ENCODE measurements at regions not wholly inside any gene's neighbourhood (a gene's known extent, or its start where the extent isn't known, plus 50 kb on each side); places are given as distances from the start of the nearest gene placed in this dataset.

- Histone ChIP-seq H3K36me3 (no peaks in the 10 kb centered on the region), H3K9me3 (no peaks in the 10 kb centered on the region), H3K27me3 (no peaks in the 10 kb centered on the region), H3K4me3 (no peak overlapping the region), H3K4me1 (ENCODE audit: insufficient read depth) (no peaks in the 10 kb centered on the region), H3K27ac (no peak overlapping the region)
- no peak for DNase-seq
- 25 to 51% (median 38%) methylated on average over 3 of the region's 3 CpGs for WGBS, 3 donors
- intact Hi-C loops (cut with DNase I): no loop called here
- no peak for TF ChIP-seq EP300 (IDR thresholded peaks at IDR 0.05)
- no peak for TF ChIP-seq CTCF (IDR thresholded peaks at IDR 0.05)
- no peak for TF ChIP-seq POLR2A (IDR thresholded peaks at IDR 0.05)
Measured at GRCh38 chr12:47493801-47494200, 212.0 kb downstream of the RPAP3 start.

DNA sequence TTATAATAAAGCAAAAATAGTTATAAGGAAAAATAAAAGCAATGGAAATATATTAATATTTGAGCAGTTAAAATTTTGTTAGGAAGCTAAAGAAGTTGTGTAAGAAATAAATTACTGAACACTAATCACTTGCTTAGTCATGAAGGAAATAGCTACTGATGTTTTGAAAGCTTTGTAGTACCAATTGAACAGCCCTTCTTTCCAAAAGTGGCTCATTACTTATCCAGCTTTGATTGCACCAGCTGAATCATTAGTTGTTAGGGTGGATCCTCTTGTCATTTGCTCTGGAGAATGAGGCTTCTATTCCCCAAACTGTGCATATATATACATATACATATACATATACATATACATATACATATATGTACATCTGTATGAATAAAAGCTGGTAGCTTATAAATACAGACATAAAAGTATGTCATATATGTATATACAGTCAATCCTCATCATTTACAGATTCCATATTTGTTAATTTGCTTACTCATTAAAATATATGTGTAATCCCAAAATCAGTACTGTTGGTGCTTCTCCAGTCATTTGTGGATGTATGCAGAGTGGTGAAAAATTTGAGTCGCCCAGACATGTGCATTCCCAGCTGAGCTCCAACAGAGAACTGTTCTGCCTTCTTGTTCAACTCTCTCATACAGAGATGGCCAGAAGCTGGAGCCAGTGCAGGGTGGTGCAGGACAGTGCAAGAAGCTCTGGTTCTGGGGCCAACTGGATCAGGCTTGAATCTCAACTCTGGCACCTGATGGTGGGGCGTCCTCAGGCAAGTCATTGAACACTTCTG, 214.1 kb downstream of the RPAP3 start:
- 60 to 81% (median 74%) methylated on average over 2 of the region's 2 CpGs for WGBS, 3 donors

GRCh38 chr12:47488888-47489287, 216.9 kb downstream of the RPAP3 start:
- intact Hi-C loops (cut with DNase I): no loop called here
- Histone ChIP-seq H3K4me1 (ENCODE audit: insufficient read depth) (no peaks in the 10 kb centered on the region), H3K9me3 (no peaks in the 10 kb centered on the region), H3K36me3 (no peaks in the 10 kb centered on the region), H3K27ac (no peak overlapping the region), H3K4me3 (no peak overlapping the region), H3K27me3 (no peaks in the 10 kb centered on the region)
- TF ChIP-seq POLR2A (IDR thresholded peaks at IDR 0.05) (no peak), EP300 (IDR thresholded peaks at IDR 0.05) (no peak), CTCF (IDR thresholded peaks at IDR 0.05) (no peak)
- WGBS, 3 donors: 63 to 71% (median 71%) methylated on average over 1 of the region's 1 CpG
- no peak for DNase-seq

More for the DNA sequence above, 214.1 kb downstream of the RPAP3 start:
- no peak for DNase-seq
- TF ChIP-seq EP300 (IDR thresholded peaks at IDR 0.05): no peak
- TF ChIP-seq CTCF (IDR thresholded peaks at IDR 0.05): no peak
- TF ChIP-seq POLR2A (IDR thresholded peaks at IDR 0.05): no peak
- intact Hi-C loops (cut with DNase I): no loop called here
- Histone ChIP-seq H3K4me1 (ENCODE audit: insufficient read depth) (no peaks in the 10 kb centered on the region), H3K9me3 (no peaks in the 10 kb centered on the region), H3K4me3 (no peak overlapping the region), H3K27ac (no peak overlapping the region), H3K36me3 (no peaks in the 10 kb centered on the region), H3K27me3 (no peaks in the 10 kb centered on the region)

DNA sequence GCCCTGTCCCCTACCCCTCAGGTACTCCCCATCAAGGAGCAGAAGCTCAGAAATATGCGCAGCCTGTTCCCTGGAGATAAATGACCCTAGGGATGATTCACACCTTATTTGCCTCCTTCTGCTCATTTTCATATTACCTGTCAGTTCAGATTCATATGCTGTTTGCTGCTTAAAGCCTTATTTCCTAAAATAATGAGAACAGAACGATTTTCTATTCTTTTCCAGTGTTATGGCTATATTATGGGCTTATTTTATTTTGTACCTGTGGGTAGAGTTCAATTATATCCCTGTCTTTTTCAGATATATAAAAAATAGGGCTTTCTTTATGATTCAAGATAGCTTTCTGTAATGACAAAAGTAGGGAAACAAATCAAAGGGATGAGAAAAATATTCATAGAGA, 224.8 kb downstream of the RPAP3 start:
- Histone ChIP-seq H3K27ac (no peak overlapping the region), H3K9me3 (no peaks in the 10 kb centered on the region), H3K4me3 (no peak overlapping the region), H3K4me1 (ENCODE audit: insufficient read depth) (no peaks in the 10 kb centered on the region), H3K36me3 (no peaks in the 10 kb centered on the region), H3K27me3 (no peaks in the 10 kb centered on the region)
- TF ChIP-seq POLR2A (IDR thresholded peaks at IDR 0.05) (no peak), EP300 (IDR thresholded peaks at IDR 0.05) (no peak), CTCF (IDR thresholded peaks at IDR 0.05) (no peak)
- no peak for DNase-seq
- WGBS, 3 donors: 59 to 67% (median 64%) methylated on average over 2 of the region's 2 CpGs
- intact Hi-C loops (cut with DNase I): no loop called here
